ENCODE measurements at regions not wholly inside any gene's neighbourhood (a gene's known extent, or its start where the extent isn't known, plus 50 kb on each side); places are given as distances from the start of the nearest gene placed in this dataset.

DNA sequence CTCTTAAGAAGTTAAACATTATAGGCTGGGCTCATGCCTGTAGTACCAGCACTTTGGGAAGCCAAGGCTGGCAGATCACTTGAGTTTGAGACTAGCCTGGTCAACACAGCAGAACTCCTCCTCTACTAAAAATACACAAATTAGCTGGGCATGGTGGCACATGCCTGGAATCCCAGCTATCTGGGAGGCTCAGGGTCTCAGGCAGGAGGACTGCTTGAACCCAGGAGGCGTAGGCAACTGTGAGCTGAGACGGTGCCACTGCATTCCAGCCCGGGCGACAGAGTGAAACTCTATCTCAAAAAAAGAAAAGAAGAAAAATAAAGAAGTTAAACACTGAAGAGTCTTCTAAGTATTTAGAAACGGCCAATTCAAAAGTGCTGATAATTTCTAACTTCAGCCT lies 164.3 kb upstream of the GALNTL6 start:
- H3K36me3 ChIP-seq (ENCODE audit: insufficient read depth, low read length): no peaks in the 10 kb centered on the region
- no peaks in the 10 kb centered on the region for H3K79me2 ChIP-seq (replicated peaks; ENCODE audit: insufficient read depth, low read length)
- no peaks in the 10 kb centered on the region for H4K20me1 ChIP-seq (ENCODE audit: insufficient read depth)
- no peak overlapping the region for H3K4me2 ChIP-seq (ENCODE audit: low read length)
- no peaks in the 10 kb centered on the region for H3K9me2 ChIP-seq (ENCODE audit: insufficient read depth, low read length)
- no peak for TF ChIP-seq EZH2 (IDR thresholded peaks at IDR 0.05; ENCODE audit: borderline replicate concordance, insufficient read depth, low read length, poor library complexity, severe bottlenecking)
- no peak for TF ChIP-seq TAF1 (IDR thresholded peaks at IDR 0.05; ENCODE audit: low read depth)
- no peak for TF ChIP-seq POLR2AphosphoS5 (IDR thresholded peaks at IDR 0.05)
- TF ChIP-seq, protein P1, sequence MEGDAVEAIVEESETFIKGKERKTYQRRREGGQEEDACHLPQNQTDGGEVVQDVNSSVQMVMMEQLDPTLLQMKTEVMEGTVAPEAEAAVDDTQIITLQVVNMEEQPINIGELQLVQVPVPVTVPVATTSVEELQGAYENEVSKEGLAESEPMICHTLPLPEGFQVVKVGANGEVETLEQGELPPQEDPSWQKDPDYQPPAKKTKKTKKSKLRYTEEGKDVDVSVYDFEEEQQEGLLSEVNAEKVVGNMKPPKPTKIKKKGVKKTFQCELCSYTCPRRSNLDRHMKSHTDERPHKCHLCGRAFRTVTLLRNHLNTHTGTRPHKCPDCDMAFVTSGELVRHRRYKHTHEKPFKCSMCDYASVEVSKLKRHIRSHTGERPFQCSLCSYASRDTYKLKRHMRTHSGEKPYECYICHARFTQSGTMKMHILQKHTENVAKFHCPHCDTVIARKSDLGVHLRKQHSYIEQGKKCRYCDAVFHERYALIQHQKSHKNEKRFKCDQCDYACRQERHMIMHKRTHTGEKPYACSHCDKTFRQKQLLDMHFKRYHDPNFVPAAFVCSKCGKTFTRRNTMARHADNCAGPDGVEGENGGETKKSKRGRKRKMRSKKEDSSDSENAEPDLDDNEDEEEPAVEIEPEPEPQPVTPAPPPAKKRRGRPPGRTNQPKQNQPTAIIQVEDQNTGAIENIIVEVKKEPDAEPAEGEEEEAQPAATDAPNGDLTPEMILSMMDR (IDR thresholded peaks at IDR 0.05; ENCODE audit: poor library complexity, severe bottlenecking): no peak
- TF ChIP-seq, protein P2, sequence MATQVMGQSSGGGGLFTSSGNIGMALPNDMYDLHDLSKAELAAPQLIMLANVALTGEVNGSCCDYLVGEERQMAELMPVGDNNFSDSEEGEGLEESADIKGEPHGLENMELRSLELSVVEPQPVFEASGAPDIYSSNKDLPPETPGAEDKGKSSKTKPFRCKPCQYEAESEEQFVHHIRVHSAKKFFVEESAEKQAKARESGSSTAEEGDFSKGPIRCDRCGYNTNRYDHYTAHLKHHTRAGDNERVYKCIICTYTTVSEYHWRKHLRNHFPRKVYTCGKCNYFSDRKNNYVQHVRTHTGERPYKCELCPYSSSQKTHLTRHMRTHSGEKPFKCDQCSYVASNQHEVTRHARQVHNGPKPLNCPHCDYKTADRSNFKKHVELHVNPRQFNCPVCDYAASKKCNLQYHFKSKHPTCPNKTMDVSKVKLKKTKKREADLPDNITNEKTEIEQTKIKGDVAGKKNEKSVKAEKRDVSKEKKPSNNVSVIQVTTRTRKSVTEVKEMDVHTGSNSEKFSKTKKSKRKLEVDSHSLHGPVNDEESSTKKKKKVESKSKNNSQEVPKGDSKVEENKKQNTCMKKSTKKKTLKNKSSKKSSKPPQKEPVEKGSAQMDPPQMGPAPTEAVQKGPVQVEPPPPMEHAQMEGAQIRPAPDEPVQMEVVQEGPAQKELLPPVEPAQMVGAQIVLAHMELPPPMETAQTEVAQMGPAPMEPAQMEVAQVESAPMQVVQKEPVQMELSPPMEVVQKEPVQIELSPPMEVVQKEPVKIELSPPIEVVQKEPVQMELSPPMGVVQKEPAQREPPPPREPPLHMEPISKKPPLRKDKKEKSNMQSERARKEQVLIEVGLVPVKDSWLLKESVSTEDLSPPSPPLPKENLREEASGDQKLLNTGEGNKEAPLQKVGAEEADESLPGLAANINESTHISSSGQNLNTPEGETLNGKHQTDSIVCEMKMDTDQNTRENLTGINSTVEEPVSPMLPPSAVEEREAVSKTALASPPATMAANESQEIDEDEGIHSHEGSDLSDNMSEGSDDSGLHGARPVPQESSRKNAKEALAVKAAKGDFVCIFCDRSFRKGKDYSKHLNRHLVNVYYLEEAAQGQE (IDR thresholded peaks at IDR 0.05; ENCODE audit: borderline replicate concordance): no peak
- TF ChIP-seq MXI1 (conservative IDR thresholded peaks at IDR 0.05; ENCODE audit: poor library complexity, severe bottlenecking): no peak
- TF ChIP-seq RAD21 (conservative IDR thresholded peaks at IDR 0.05): no peak
- no peak for TF ChIP-seq SMC3 (conservative IDR thresholded peaks at IDR 0.05; ENCODE audit: poor library complexity)
- TF ChIP-seq EP300 (conservative IDR thresholded peaks at IDR 0.05; ENCODE audit: poor library complexity, severe bottlenecking): no peak
- H3K4me3 ChIP-seq (ENCODE audit: low read length): no peak overlapping the region
- H3F3A ChIP-seq (ENCODE audit: insufficient read depth, low read length, poor library complexity, severe bottlenecking): no peaks in the 10 kb centered on the region
- no peak overlapping the region for H3K9ac ChIP-seq (ENCODE audit: low read length)
- no peaks in the 10 kb centered on the region for H3K9me3 ChIP-seq (ENCODE audit: low read length)
- H3K27me3 ChIP-seq (ENCODE audit: insufficient read depth, low read depth, low read length): no peaks in the 10 kb centered on the region
- no peak overlapping the region for H2AFZ ChIP-seq (ENCODE audit: low read depth, low read length)
- no peak overlapping the region for H3K27ac ChIP-seq (ENCODE audit: low read length)

DNA sequence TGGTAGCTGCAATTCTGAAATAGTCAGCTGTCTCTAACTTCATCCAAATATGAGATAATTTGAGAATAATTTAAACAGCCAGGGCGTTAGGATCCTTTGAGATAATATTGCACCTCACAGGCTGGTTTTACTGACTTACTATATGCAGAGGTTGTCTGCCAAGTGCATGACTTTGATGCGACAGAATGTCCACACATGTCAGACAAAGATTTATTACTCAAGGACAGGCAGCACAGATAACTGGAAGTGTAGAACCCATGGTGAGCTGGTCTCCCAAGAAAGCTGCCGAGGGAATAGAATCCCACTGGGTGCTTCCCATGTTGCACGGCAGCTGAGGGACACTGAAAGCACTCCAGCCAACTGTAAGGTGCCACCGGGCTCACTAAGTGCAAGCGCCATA lies 166.2 kb upstream of the GALNTL6 start:
- TF ChIP-seq RAD21 (conservative IDR thresholded peaks at IDR 0.05) (no peak), EZH2 (IDR thresholded peaks at IDR 0.05; ENCODE audit: borderline replicate concordance, insufficient read depth, low read length, poor library complexity, severe bottlenecking) (no peak), MXI1 (conservative IDR thresholded peaks at IDR 0.05; ENCODE audit: poor library complexity, severe bottlenecking) (no peak), TAF1 (IDR thresholded peaks at IDR 0.05; ENCODE audit: low read depth) (no peak), POLR2AphosphoS5 (IDR thresholded peaks at IDR 0.05) (peak; percentile 77), SMC3 (conservative IDR thresholded peaks at IDR 0.05; ENCODE audit: poor library complexity) (no peak), EP300 (conservative IDR thresholded peaks at IDR 0.05; ENCODE audit: poor library complexity, severe bottlenecking) (peak; percentile 94)
- TF ChIP-seq, protein P2 (IDR thresholded peaks at IDR 0.05; ENCODE audit: borderline replicate concordance): no peak
- H3K9me2 ChIP-seq (ENCODE audit: insufficient read depth, low read length): no peaks in the 10 kb centered on the region
- H3K36me3 ChIP-seq (ENCODE audit: insufficient read depth, low read length): no peaks in the 10 kb centered on the region
- H3K79me2 ChIP-seq (replicated peaks; ENCODE audit: insufficient read depth, low read length): no peaks in the 10 kb centered on the region
- H3K27ac ChIP-seq (ENCODE audit: low read length): no peak overlapping the region
- H3F3A ChIP-seq (ENCODE audit: insufficient read depth, low read length, poor library complexity, severe bottlenecking): no peaks in the 10 kb centered on the region
- peak overlapping the region; percentile 9 for H3K4me3 ChIP-seq (ENCODE audit: low read length)
- no peak overlapping the region for H3K4me2 ChIP-seq (ENCODE audit: low read length)
- H2AFZ ChIP-seq (ENCODE audit: low read depth, low read length): no peak overlapping the region
- H3K27me3 ChIP-seq (ENCODE audit: insufficient read depth, low read depth, low read length): no peaks in the 10 kb centered on the region
- no peaks in the 10 kb centered on the region for H4K20me1 ChIP-seq (ENCODE audit: insufficient read depth)
- H3K9me3 ChIP-seq (ENCODE audit: low read length): no peaks in the 10 kb centered on the region
- no peak overlapping the region for H3K9ac ChIP-seq (ENCODE audit: low read length)
